GM21825 (cell line): ENCODE measurements at regions not wholly inside any gene's neighbourhood (a gene's known extent, or its start where the extent isn't known, plus 50 kb on each side); places are given as distances from the start of the nearest gene placed in this dataset.

Experiments used
- ATAC-seq: cut with Tn5 transposase; IDR thresholded peaks from one replicate; pipeline ENCODE4 v1.9.1; 2021; ENCODE audit warnings: mild to moderate bottlenecking, moderate library complexity; ENCODE audit not compliant: unreplicated experiment

- no peak for ATAC-seq
Measured at GRCh38 chr13:105349082-105349723, 1186.3 kb downstream of the EFNB2 start.

- ATAC-seq = no peak
Measured at GRCh38 chr13:105346141-105346775, 1189.2 kb downstream of the EFNB2 start.

GRCh38 chr13:105345730-105346129, 1189.7 kb downstream of the EFNB2 start:
- ATAC-seq = no peak

DNA sequence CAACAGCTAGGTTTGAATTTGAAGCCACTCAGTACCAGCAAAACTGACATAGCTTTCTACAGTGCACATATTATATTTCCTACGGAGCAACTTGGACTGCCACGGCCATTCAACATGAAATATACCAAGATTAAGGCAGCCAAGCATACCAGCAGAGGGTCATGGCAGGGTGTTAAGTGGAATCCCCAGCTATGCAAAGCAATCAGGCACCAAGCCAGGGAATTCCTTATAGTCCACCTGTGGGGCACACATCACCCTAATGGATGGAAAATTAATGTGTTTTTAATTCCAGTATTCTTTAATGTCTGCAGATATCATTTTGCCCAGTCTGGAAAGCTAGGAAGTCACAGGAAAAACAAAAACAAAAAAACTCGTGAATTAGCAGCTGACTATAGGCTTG, 1190.3 kb downstream of the EFNB2 start:
- no peak for ATAC-seq

GRCh38 chr13:105343134-105343806, 1192.2 kb downstream of the EFNB2 start:
- no peak for ATAC-seq

GRCh38 chr13:105342281-105342820, 1193.1 kb downstream of the EFNB2 start:
- ATAC-seq = no peak

- no peak for ATAC-seq
Measured at GRCh38 chr13:105341758-105342157, 1193.7 kb downstream of the EFNB2 start.

GRCh38 chr13:105341256-105341655, 1194.2 kb downstream of the EFNB2 start:
- ATAC-seq = no peak

- ATAC-seq = no peak
Measured at GRCh38 chr13:105340061-105340606, 1195.3 kb downstream of the EFNB2 start.

GRCh38 chr13:105338773-105339172, 1196.7 kb downstream of the EFNB2 start:
- ATAC-seq = no peak

GRCh38 chr13:105338006-105338405, 1197.5 kb downstream of the EFNB2 start:
- ATAC-seq = no peak

GRCh38 chr13:105336706-105337576, 1198.5 kb downstream of the EFNB2 start:
- no peak for ATAC-seq

- ATAC-seq = no peak
Measured at GRCh38 chr13:105334211-105334610, 1201.3 kb downstream of the EFNB2 start.

- ATAC-seq = no peak
Measured at GRCh38 chr13:105333416-105333815, 1202.0 kb downstream of the EFNB2 start.

DNA sequence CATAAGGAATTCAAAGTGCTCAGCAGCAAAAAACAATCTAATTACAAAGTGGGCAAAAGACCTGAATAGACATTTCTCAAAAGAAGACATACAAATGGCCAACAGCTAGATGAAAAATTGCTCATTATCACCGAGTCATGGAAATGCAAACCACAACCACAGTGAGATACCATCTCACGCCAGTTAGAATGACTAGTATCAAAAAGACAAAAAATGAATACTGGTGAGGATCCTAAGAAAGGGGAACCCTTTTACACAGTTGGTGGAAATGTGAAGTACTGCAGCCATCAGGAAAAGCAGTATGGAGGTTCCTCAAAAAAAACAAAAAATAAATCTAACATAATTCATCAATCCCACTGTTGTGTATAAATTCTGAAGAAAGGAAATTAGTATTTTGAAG, 1206.1 kb downstream of the EFNB2 start:
- no peak for ATAC-seq

DNA sequence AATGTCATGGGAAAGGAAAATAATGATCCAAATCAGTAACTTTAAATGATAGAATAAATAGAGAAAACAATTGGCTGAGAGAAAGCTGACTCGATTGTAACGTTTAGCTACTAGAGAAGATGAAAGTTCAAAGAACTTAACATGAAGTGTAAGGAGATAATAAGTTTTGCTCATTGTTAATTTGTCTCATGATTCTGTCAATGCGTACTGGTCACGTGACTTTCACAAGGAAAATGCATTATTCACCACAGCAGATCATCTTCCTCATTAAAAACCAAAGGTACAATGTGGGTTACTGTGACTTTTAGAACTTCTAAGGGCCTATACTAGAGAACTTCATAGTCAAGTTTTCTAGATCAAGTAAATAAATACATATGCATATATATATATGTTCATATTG, 1207.2 kb downstream of the EFNB2 start:
- ATAC-seq = no peak

GRCh38 chr13:105327581-105328126, 1207.8 kb downstream of the EFNB2 start:
- ATAC-seq = no peak

DNA sequence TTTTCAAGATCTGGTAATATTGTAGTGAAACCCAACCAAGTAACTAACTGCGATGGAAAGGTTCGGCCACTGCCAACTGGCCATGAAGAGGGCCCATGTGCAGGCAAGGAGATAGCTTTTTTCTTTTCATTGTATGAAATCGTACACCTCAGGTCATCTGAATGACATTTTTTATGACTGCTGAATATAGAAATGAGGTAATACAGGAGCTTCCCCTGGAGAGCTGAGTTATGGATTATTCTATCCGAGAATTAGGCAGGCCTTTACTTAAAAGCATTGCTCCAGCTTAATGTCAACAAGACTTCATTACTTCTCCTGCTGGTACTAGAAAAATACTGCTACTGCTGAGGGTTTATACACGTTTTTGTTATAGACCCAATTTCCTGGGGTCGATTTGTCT, 1215.6 kb downstream of the EFNB2 start:
- no peak for ATAC-seq

GRCh38 chr13:105316731-105317130, 1218.7 kb downstream of the EFNB2 start:
- ATAC-seq = no peak

- no peak for ATAC-seq
Measured at GRCh38 chr13:105312906-105313305, 1222.6 kb downstream of the EFNB2 start.
